22Rv1 (cell line): ENCODE measurements at regions not wholly inside any gene's neighbourhood (a gene's known extent, or its start where the extent isn't known, plus 50 kb on each side); places are given as distances from the start of the nearest gene placed in this dataset.

ENCODE experiments used
- H3K27ac ChIP-seq: fragments of 450-650 bp; 2 replicates; pipeline ENCODE4 v1.5.1; 2017
- CTCF ChIP-seq: fragments of 450-650 bp; IDR thresholded peaks from 2 replicates; pipeline ENCODE4 v1.5.1; 2017; ENCODE audit warnings: mild to moderate bottlenecking
- ZFX ChIP-seq: fragments of 450-650 bp; IDR thresholded peaks from 2 replicates; pipeline ENCODE4 v1.6.1; 2017; ENCODE audit warnings: antibody characterized with exemption, borderline replicate concordance

GRCh38 chr3:158970006-158970405 lies 168.2 kb downstream of the MFSD1 start:
- H3K27ac ChIP-seq = no peak overlapping the region
- TF ChIP-seq CTCF (no peak), ZFX (no peak)

- no peak for TF ChIP-seq ZFX
- TF ChIP-seq CTCF = no peak
- H3K27ac ChIP-seq = no peak overlapping the region
These were observed 173.1 kb downstream of the MFSD1 start for GRCh38 chr3:158974904-158975303.

- TF ChIP-seq ZFX (no peak), CTCF (no peak)
- H3K27ac ChIP-seq = no peak overlapping the region
These were observed 175.1 kb downstream of the MFSD1 start for GRCh38 chr3:158976966-158977365.

- TF ChIP-seq ZFX (no peak), CTCF (no peak)
- H3K27ac ChIP-seq = no peak overlapping the region
These were observed 175.6 kb downstream of the MFSD1 start for GRCh38 chr3:158977497-158977896.

- no peak overlapping the region for H3K27ac ChIP-seq
- no peak for TF ChIP-seq ZFX
- TF ChIP-seq CTCF = no peak
These were observed 181.6 kb downstream of the MFSD1 start for GRCh38 chr3:158983216-158984099.

GRCh38 chr3:158991146-158991705 lies 189.4 kb downstream of the MFSD1 start:
- no peak overlapping the region for H3K27ac ChIP-seq
- TF ChIP-seq CTCF = no peak
- no peak for TF ChIP-seq ZFX

- no peak for TF ChIP-seq ZFX
- TF ChIP-seq CTCF = no peak
These were observed 190.6 kb downstream of the MFSD1 start for GRCh38 chr3:158992463-158992862.

More at GRCh38 chr3:158992463-158992862, 190.6 kb downstream of the MFSD1 start:
- H3K27ac ChIP-seq = no peak overlapping the region
